H9 (cell line): ENCODE measurements at regions not wholly inside any gene's neighbourhood (a gene's known extent, or its start where the extent isn't known, plus 50 kb on each side); places are given as distances from the start of the nearest gene placed in this dataset.

Experiments used
- DNase-seq: peaks from one replicate; pipeline ENCODE4 v3.0.0-alpha.2; 2017
- H2AFZ ChIP-seq: one replicate; pipeline ENCODE4 v1.6.1; 2013; ENCODE audit warnings: mild to moderate bottlenecking, low read length, control low read depth, moderate library complexity
- H2AK5ac ChIP-seq: 2 replicates; pipeline ENCODE4 v1.6.1; 2013; ENCODE audit warnings: low read length, control low read depth, mixed read lengths; ENCODE audit not compliant: insufficient read length
- H2BK120ac ChIP-seq: one replicate; pipeline ENCODE4 v1.6.1; 2013; ENCODE audit warnings: low read depth, mild to moderate bottlenecking, low read length, control low read depth, inconsistent platforms; ENCODE audit not compliant: poor library complexity, severe bottlenecking
- H2BK12ac ChIP-seq: 2 replicates; pipeline ENCODE4 v1.6.1; 2013; ENCODE audit warnings: low read length, control low read depth, mixed read lengths, low read depth; ENCODE audit not compliant: insufficient read length
- H2BK15ac ChIP-seq: 2 replicates; pipeline ENCODE4 v1.6.1; 2013; ENCODE audit warnings: low read depth, low read length, control low read depth
- H2BK20ac ChIP-seq: one replicate; pipeline ENCODE4 v1.6.1; 2013; ENCODE audit warnings: low read depth, mild to moderate bottlenecking, low read length, control low read depth, inconsistent platforms; ENCODE audit not compliant: poor library complexity, severe bottlenecking
- H2BK5ac ChIP-seq: 2 replicates; pipeline ENCODE4 v1.6.1; 2013; ENCODE audit warnings: low read length, control low read depth, mixed read lengths; ENCODE audit not compliant: insufficient read length
- H3K14ac ChIP-seq: 2 replicates; pipeline ENCODE4 v1.6.1; 2013; ENCODE audit warnings: low read length, control low read depth; ENCODE audit not compliant: insufficient read depth
- H3K18ac ChIP-seq: 2 replicates; pipeline ENCODE4 v1.6.1; 2013; ENCODE audit warnings: low read depth, mild to moderate bottlenecking, mixed read lengths, low read length, control low read depth; ENCODE audit not compliant: insufficient read length
- H3K23ac ChIP-seq: 2 replicates; pipeline ENCODE4 v1.6.1; 2013; ENCODE audit warnings: low read length, control low read depth, mixed read lengths, low read depth; ENCODE audit not compliant: insufficient read length
- H3K23me2 ChIP-seq: 2 replicates; pipeline ENCODE4 v1.6.1; 2013; ENCODE audit warnings: low read depth, mild to moderate bottlenecking, mixed read lengths, low read length, control low read depth; ENCODE audit not compliant: insufficient read length, poor library complexity, severe bottlenecking
- H3K27ac ChIP-seq: 2 replicates; pipeline ENCODE4 v1.5.1; 2013; ENCODE audit warnings: low read length, control low read depth, mixed read lengths, low read depth; ENCODE audit not compliant: insufficient read length
- H3K27me3 ChIP-seq: 2 replicates; pipeline ENCODE4 v1.6.1; 2013; ENCODE audit warnings: low read length, control low read depth, inconsistent platforms; ENCODE audit not compliant: insufficient read depth
- H3K4ac ChIP-seq: 2 replicates; pipeline ENCODE4 v1.6.1; 2013; ENCODE audit warnings: low read depth, mild to moderate bottlenecking, control low read depth, inconsistent platforms, low read length, moderate library complexity
- H3K4me1 ChIP-seq: 2 replicates; pipeline ENCODE4 v1.6.1; 2013; ENCODE audit warnings: low read length, control low read depth, inconsistent platforms; ENCODE audit not compliant: insufficient read depth
- H3K4me2 ChIP-seq: 2 replicates; pipeline ENCODE4 v1.6.1; 2013; ENCODE audit warnings: low read length, control low read depth, mixed read lengths; ENCODE audit not compliant: insufficient read length, insufficient read depth
- H3K56ac ChIP-seq: 2 replicates; pipeline ENCODE4 v1.6.1; 2013; ENCODE audit warnings: low read depth, mild to moderate bottlenecking, mixed read lengths, low read length, control low read depth; ENCODE audit not compliant: insufficient read length
- H3K79me1 ChIP-seq: 2 replicates; pipeline ENCODE4 v1.6.1; 2013; ENCODE audit warnings: low read depth, mild to moderate bottlenecking, moderate library complexity, low read length, control low read depth, inconsistent platforms; ENCODE audit not compliant: insufficient read depth, poor library complexity, severe bottlenecking
- H3K79me2 ChIP-seq: 2 replicates; pipeline ENCODE4 v1.6.1; 2013; ENCODE audit warnings: low read length, control low read depth, inconsistent platforms; ENCODE audit not compliant: insufficient read depth
- H3K9ac ChIP-seq: 2 replicates; pipeline ENCODE4 v1.6.1; 2013; ENCODE audit warnings: low read length, control low read depth, mixed read lengths; ENCODE audit not compliant: insufficient read length; ENCODE audit errors: extremely low read depth
- H3K9me3 ChIP-seq: one replicate; pipeline ENCODE4 v1.6.1; 2013; ENCODE audit warnings: low read depth, low read length, inconsistent platforms; ENCODE audit not compliant: control insufficient read depth
- H3T11ph ChIP-seq: one replicate; pipeline ENCODE4 v1.6.1; 2013; ENCODE audit warnings: mild to moderate bottlenecking, low read length, control low read depth, inconsistent platforms
- H4K20me1 ChIP-seq: one replicate; pipeline ENCODE4 v1.6.1; 2013; ENCODE audit not compliant: control insufficient read depth, insufficient read length, insufficient read depth
- H4K5ac ChIP-seq: 2 replicates; pipeline ENCODE4 v1.6.1; 2013; ENCODE audit warnings: low read depth, mild to moderate bottlenecking, mixed read lengths, low read length, control low read depth; ENCODE audit not compliant: insufficient read length
- H4K8ac ChIP-seq: replicated peaks from 2 replicates; pipeline ENCODE4 v1.6.1; 2013; ENCODE audit warnings: low read length, control low read depth, mixed read lengths, low read depth; ENCODE audit not compliant: insufficient read length
- H4K91ac ChIP-seq: 2 replicates; pipeline ENCODE4 v1.6.1; 2013; ENCODE audit warnings: low read depth, mild to moderate bottlenecking, moderate library complexity, mixed read lengths, low read length, control low read depth; ENCODE audit not compliant: insufficient read length
- H3K27ac Mint-ChIP-seq, 3 experiments: 2 replicates in 2 of 3; 3 replicates in 1 of 3; pipeline ENCODE4 v1.8.0; 2020 to 2021; ENCODE audit warnings: mixed read lengths in 3 of 3, mild to moderate bottlenecking in 1 of 3, moderate library complexity in 1 of 3
- H3K27me3 Mint-ChIP-seq: 2 replicates; pipeline ENCODE4 v1.8.0; 2021; ENCODE audit warnings: low read depth, mild to moderate bottlenecking, moderate library complexity, mixed read lengths
- H3K36me3 Mint-ChIP-seq, 3 experiments: 2 replicates in 2 of 3; 3 replicates in 1 of 3; pipeline ENCODE4 v1.8.0; 2020 to 2021; ENCODE audit warnings: low read depth in 3 of 3, mixed read lengths in 3 of 3; ENCODE audit not compliant: insufficient read depth in 1 of 3
- H3K4me1 Mint-ChIP-seq, 2 experiments: 2 replicates each; pipeline ENCODE4 v1.8.0; 2020; ENCODE audit warnings: mixed read lengths in 2 of 2
- H3K4me3 Mint-ChIP-seq, 2 experiments: 2 replicates in 1 of 2; 3 replicates in 1 of 2; pipeline ENCODE4 v1.8.0; 2020 to 2021; ENCODE audit warnings: mild to moderate bottlenecking in 2 of 2, mixed read lengths in 2 of 2, moderate library complexity in 1 of 2
- H3K9me3 Mint-ChIP-seq, 2 experiments: 2 replicates in 1 of 2; 3 replicates in 1 of 2; pipeline ENCODE4 v1.8.0; 2020; ENCODE audit warnings: mild to moderate bottlenecking in 2 of 2, mixed read lengths in 2 of 2, moderate library complexity in 1 of 2
- CTCF ChIP-seq: fragments of 200-600 bp; sonication (generic); conservative IDR thresholded peaks from 3 replicates; pipeline ENCODE4 v1.8.0; 2021; ENCODE audit warnings: antibody characterized with exemption, mild to moderate bottlenecking
- WGBS: extraction: QIAGEN DNeasy Blood & Tissue Kit; methylation state at CpG from one replicate; pipeline ENCODE4 v1.1.7; 2013; ENCODE audit warnings: missing lambda C conversion rate, low lambda C conversion rate, mixed read lengths; ENCODE audit not compliant: insufficient read length; ENCODE audit errors: extremely low coverage; 5-methylcytosine and 5-hydroxymethylcytosine counted together

GRCh38 chr13:73777134-73777533 is 357.1 kb downstream of the KLF12 start:
- no peak overlapping the region for H4K8ac ChIP-seq
- no peak overlapping the region for H3T11ph ChIP-seq
- no peak overlapping the region for H2AK5ac ChIP-seq
- Mint-ChIP-seq H3K27me3 (no peaks in the 10 kb centered on the region), H3K9me3 (no peaks in the 10 kb centered on the region; a peak in 1 of 5 replicates), H3K4me1 (no peaks in the 10 kb centered on the region), H3K4me3 (no peak overlapping the region), H3K27ac (no peak overlapping the region), H3K36me3 (peaks cover 0 to 2% (median 0%) of the 10 kb centered on the region in 3 experiments; a peak in 3 of 7 replicates)
- WGBS = no CpG with 5 or more reads among the region's 6 CpGs
- no peaks in the 10 kb centered on the region for H4K20me1 ChIP-seq
- no peak overlapping the region for H2BK12ac ChIP-seq
- no peak for DNase-seq
- H2BK120ac ChIP-seq = no peak overlapping the region
- H4K91ac ChIP-seq = no peak overlapping the region
- no peak overlapping the region for H3K4me2 ChIP-seq
- no peak overlapping the region for H3K4ac ChIP-seq
- no peaks in the 10 kb centered on the region for H3K27me3 ChIP-seq
- H2BK5ac ChIP-seq = no peak overlapping the region
- no peaks in the 10 kb centered on the region for H3K79me1 ChIP-seq
- no peak overlapping the region for H4K5ac ChIP-seq
- no peak overlapping the region for H2AFZ ChIP-seq
- no peak overlapping the region for H3K56ac ChIP-seq
- H3K23ac ChIP-seq = no peak overlapping the region
- no peak overlapping the region for H2BK15ac ChIP-seq
- H3K9me3 ChIP-seq = no peaks in the 10 kb centered on the region
- H3K4me1 ChIP-seq = no peaks in the 10 kb centered on the region
- H3K79me2 ChIP-seq = no peaks in the 10 kb centered on the region
- H3K23me2 ChIP-seq = no peaks in the 10 kb centered on the region
- no peak overlapping the region for H3K9ac ChIP-seq
- TF ChIP-seq CTCF = no peak
- H3K18ac ChIP-seq = no peak overlapping the region
- no peak overlapping the region for H3K14ac ChIP-seq
- H3K27ac ChIP-seq = no peak overlapping the region
- no peak overlapping the region for H2BK20ac ChIP-seq
